ENCODE measurements at regions not wholly inside any gene's neighbourhood (a gene's known extent, or its start where the extent isn't known, plus 50 kb on each side); places are given as distances from the start of the nearest gene placed in this dataset.
A peak's percentile ranks its signal among the peaks of the same experiment; 100 is the strongest.

DNA sequence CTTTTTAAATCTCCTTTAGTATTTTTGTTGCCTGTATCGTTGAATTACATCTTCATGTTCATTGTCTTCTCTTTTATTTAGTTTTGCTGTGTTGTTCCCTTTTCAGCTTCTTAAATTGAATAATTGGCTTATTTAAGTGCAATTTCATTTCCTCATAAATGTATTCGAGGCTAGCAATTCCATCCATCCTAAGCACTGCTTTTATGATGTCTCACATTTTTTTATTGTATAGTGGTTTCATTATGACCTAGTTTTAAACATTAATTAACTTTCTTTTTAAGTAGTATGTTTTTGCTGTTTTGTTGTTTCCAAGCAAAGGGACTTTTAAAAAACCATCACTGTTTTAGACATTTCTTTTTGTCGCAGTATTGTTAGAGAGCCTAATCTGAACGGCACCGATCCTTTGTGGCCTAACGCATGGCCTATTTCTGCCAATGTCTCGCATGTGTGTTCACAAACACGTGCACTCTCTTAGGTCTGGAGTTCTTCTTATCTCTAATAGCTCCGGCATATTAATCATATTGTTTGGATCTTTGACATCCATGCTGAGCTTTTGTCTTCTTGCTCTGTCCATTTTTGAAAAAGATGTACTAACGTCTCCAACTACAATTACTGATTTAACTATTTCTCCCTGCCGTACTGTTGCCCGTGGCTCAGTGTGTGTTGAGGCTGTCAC lies 59.6 kb upstream of the ZNF516 start:
- no peaks in the 10 kb centered on the region for H3K36me3 ChIP-seq (ENCODE audit: insufficient read depth, low read length)
- no peak overlapping the region for H2AFZ ChIP-seq (ENCODE audit: low read length)
- no peaks in the 10 kb centered on the region for H4K20me1 ChIP-seq (ENCODE audit: insufficient read depth, low read length)
- no peak for TF ChIP-seq CTCF (IDR thresholded peaks at IDR 0.05; ENCODE audit: extremely low read depth, low read depth, low read length)
- H3K4me1 ChIP-seq (ENCODE audit: insufficient read depth, low read length): peaks cover 4% of the 10 kb centered on the region
- DNase-seq (ENCODE audit: insufficient read length, low spot score, missing footprints): no peak
- no peak overlapping the region for H3K27ac ChIP-seq (ENCODE audit: low read depth, low read length)
- H3K4me2 ChIP-seq (ENCODE audit: insufficient read depth, low read length): no peak overlapping the region
- H3K4me3 ChIP-seq (ENCODE audit: insufficient read depth, low read length): no peak overlapping the region
- H3K9me3 ChIP-seq (ENCODE audit: low read depth, low read length): no peaks in the 10 kb centered on the region
- H3K27me3 ChIP-seq (ENCODE audit: insufficient read depth, low read length): no peaks in the 10 kb centered on the region
- no peaks in the 10 kb centered on the region for H3K79me2 ChIP-seq (ENCODE audit: insufficient read depth, low read length)

GRCh38 chr18:76553715-76554546 lies 58.9 kb upstream of the ZNF516 start:
- H3K4me2 ChIP-seq (ENCODE audit: insufficient read depth, low read length): no peak overlapping the region
- H2AFZ ChIP-seq (ENCODE audit: low read length): peak overlapping the region; percentile 45
- H3K4me3 ChIP-seq (ENCODE audit: insufficient read depth, low read length): no peak overlapping the region
- H3K79me2 ChIP-seq (ENCODE audit: insufficient read depth, low read length): no peaks in the 10 kb centered on the region
- DNase-seq (ENCODE audit: insufficient read length, low spot score, missing footprints): no peak
- H3K27ac ChIP-seq (ENCODE audit: low read depth, low read length): no peak overlapping the region
- H3K36me3 ChIP-seq (ENCODE audit: insufficient read depth, low read length): no peaks in the 10 kb centered on the region
- TF ChIP-seq CTCF (IDR thresholded peaks at IDR 0.05; ENCODE audit: extremely low read depth, low read depth, low read length): no peak
- no peaks in the 10 kb centered on the region for H3K9me3 ChIP-seq (ENCODE audit: low read depth, low read length)
- H3K27me3 ChIP-seq (ENCODE audit: insufficient read depth, low read length): no peaks in the 10 kb centered on the region
- peaks cover 2% of the 10 kb centered on the region for H3K4me1 ChIP-seq (ENCODE audit: insufficient read depth, low read length)
- no peaks in the 10 kb centered on the region for H4K20me1 ChIP-seq (ENCODE audit: insufficient read depth, low read length)

DNA sequence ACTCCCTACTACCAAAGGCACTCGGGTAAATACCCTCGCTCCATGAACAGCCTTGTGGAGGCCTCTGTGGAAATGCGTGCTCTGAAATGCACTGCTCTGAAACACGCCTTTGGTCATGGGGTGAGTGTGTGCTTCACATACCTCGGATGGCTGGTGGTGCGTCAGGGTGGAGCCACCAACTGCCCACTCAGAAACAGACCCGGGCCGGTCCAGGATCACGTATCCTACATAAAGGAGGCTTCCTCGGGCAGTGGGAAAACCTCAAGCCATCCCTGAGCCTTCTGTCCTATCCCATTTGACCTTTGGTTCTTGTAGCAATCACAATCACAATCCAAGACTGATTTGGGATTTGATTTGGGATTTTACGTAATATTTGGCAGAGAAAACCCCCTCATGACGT lies 53.5 kb upstream of the ZNF516 start:
- Histone ChIP-seq H3K36me3 (ENCODE audit: insufficient read depth, low read length) (no peaks in the 10 kb centered on the region), H3K79me2 (ENCODE audit: insufficient read depth, low read length) (no peaks in the 10 kb centered on the region), H2AFZ (ENCODE audit: low read length) (no peak overlapping the region), H3K4me3 (ENCODE audit: insufficient read depth, low read length) (no peak overlapping the region), H3K27me3 (ENCODE audit: insufficient read depth, low read length) (peaks cover 21% of the 10 kb centered on the region), H4K20me1 (ENCODE audit: insufficient read depth, low read length) (no peaks in the 10 kb centered on the region), H3K9me3 (ENCODE audit: low read depth, low read length) (no peaks in the 10 kb centered on the region), H3K4me1 (ENCODE audit: insufficient read depth, low read length) (no peaks in the 10 kb centered on the region), H3K27ac (ENCODE audit: low read depth, low read length) (no peak overlapping the region), H3K4me2 (ENCODE audit: insufficient read depth, low read length) (no peak overlapping the region)
- no peak for DNase-seq (ENCODE audit: insufficient read length, low spot score, missing footprints)
- no peak for TF ChIP-seq CTCF (IDR thresholded peaks at IDR 0.05; ENCODE audit: extremely low read depth, low read depth, low read length)

DNA sequence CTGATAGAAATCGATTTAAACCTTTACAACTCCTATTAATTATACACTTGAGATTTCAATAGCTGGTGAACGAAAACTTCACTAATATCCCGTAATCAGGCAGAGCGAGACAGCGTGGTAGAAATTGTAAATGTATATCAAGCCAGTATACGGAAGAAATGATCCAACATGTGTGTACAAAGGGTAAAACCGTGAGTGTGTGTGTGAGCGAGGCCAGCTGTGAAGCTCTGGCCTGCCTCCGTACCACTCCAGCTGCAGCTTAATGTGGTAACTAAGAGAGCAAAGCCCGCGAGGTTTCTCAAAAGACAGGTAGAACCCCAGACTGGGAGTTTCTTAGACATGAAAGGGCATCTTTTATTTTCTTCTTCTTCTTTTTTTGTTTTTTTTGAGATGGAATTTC lies 52.3 kb upstream of the ZNF516 start:
- Histone ChIP-seq H3K27ac (ENCODE audit: low read depth, low read length) (no peak overlapping the region), H3K9me3 (ENCODE audit: low read depth, low read length) (no peaks in the 10 kb centered on the region), H3K4me1 (ENCODE audit: insufficient read depth, low read length) (no peaks in the 10 kb centered on the region), H3K4me2 (ENCODE audit: insufficient read depth, low read length) (no peak overlapping the region), H3K4me3 (ENCODE audit: insufficient read depth, low read length) (no peak overlapping the region), H2AFZ (ENCODE audit: low read length) (no peak overlapping the region), H3K36me3 (ENCODE audit: insufficient read depth, low read length) (no peaks in the 10 kb centered on the region), H4K20me1 (ENCODE audit: insufficient read depth, low read length) (no peaks in the 10 kb centered on the region), H3K79me2 (ENCODE audit: insufficient read depth, low read length) (no peaks in the 10 kb centered on the region), H3K27me3 (ENCODE audit: insufficient read depth, low read length) (peaks cover 21% of the 10 kb centered on the region)
- TF ChIP-seq CTCF (IDR thresholded peaks at IDR 0.05; ENCODE audit: extremely low read depth, low read depth, low read length): no peak
- no peak for DNase-seq (ENCODE audit: insufficient read length, low spot score, missing footprints)

Data from osteoblast (primary cell).